Neural cell (in vitro differentiated cells): ENCODE measurements at regions not wholly inside any gene's neighbourhood (a gene's known extent, or its start where the extent isn't known, plus 50 kb on each side); places are given as distances from the start of the nearest gene placed in this dataset.

Experiments used
- H2AFZ ChIP-seq: fragments of 200-600, 300-800 bp; sonication (generic), shearing (Covaris generic); 2 replicates; pipeline ENCODE4 v1.6.0; 2014; ENCODE audit warnings: low read depth, mild to moderate bottlenecking, antibody characterized with exemption, low read length, moderate library complexity
- H3F3A ChIP-seq: fragments of 200-600 bp; shearing (Covaris generic); 2 replicates; pipeline ENCODE4 v1.6.1; 2016; ENCODE audit warnings: mild to moderate bottlenecking, moderate library complexity, mixed read lengths, antibody characterized with exemption, low read length; ENCODE audit not compliant: insufficient read depth, poor library complexity, severe bottlenecking
- H3K27ac ChIP-seq: fragments of 200-600, 300-800 bp; sonication (generic), shearing (Covaris generic); 2 replicates; pipeline ENCODE4 v1.5.1; 2014; ENCODE audit warnings: mild to moderate bottlenecking, low read length, moderate library complexity
- H3K27me3 ChIP-seq: fragments of 300-800, 200-600 bp; sonication (generic), shearing (Covaris generic); 2 replicates; pipeline ENCODE4 v1.6.0; 2014; ENCODE audit warnings: mild to moderate bottlenecking, low read depth, low read length, moderate library complexity; ENCODE audit not compliant: insufficient read depth
- H3K36me3 ChIP-seq: fragments of 300-800, 200-600 bp; sonication (generic), shearing (Covaris generic); 2 replicates; pipeline ENCODE4 v1.5.1; 2014; ENCODE audit warnings: mild to moderate bottlenecking, antibody characterized with exemption, low read length, moderate library complexity; ENCODE audit not compliant: insufficient read depth
- H3K4me2 ChIP-seq: fragments of 300-800, 200-600 bp; sonication (generic), shearing (Covaris generic); 2 replicates; pipeline ENCODE4 v1.6.0; 2014; ENCODE audit warnings: mild to moderate bottlenecking, low read length
- H3K4me3 ChIP-seq: fragments of 300-800, 200-600 bp; sonication (generic), shearing (Covaris generic); 2 replicates; pipeline ENCODE4 v1.5.1; 2014; ENCODE audit warnings: mild to moderate bottlenecking, low read length, moderate library complexity
- H3K79me2 ChIP-seq: fragments of 200-600 bp; shearing (Covaris generic); replicated peaks from 2 replicates; pipeline ENCODE4 v1.6.0; 2014; ENCODE audit warnings: mild to moderate bottlenecking, low read length, moderate library complexity; ENCODE audit not compliant: insufficient read depth
- H3K9ac ChIP-seq: fragments of 300-800, 200-600 bp; sonication (generic), shearing (Covaris generic); 2 replicates; pipeline ENCODE4 v1.6.1; 2016; ENCODE audit warnings: mild to moderate bottlenecking, low read length, mixed read lengths
- H3K9me2 ChIP-seq: fragments of 200-600 bp; shearing (Covaris generic); 2 replicates; pipeline ENCODE4 v1.6.1; 2016; ENCODE audit warnings: mild to moderate bottlenecking, low read length, mixed read lengths; ENCODE audit not compliant: insufficient read depth
- H3K9me3 ChIP-seq: fragments of 200-600, 300-800 bp; sonication (generic), shearing (Covaris generic); 2 replicates; pipeline ENCODE4 v1.6.1; 2016; ENCODE audit warnings: mild to moderate bottlenecking, mixed run types, low read length, moderate library complexity, mixed read lengths
- H4K20me1 ChIP-seq: fragments of 200-600 bp; shearing (Covaris generic); 2 replicates; pipeline ENCODE4 v1.6.1; 2016; ENCODE audit warnings: mild to moderate bottlenecking, mixed run types; ENCODE audit not compliant: insufficient read depth
- EP300 ChIP-seq: fragments of 450-650 bp; conservative IDR thresholded peaks from 2 replicates; pipeline ENCODE4 v1.6.1; 2014; ENCODE audit warnings: antibody characterized with exemption, mild to moderate bottlenecking, moderate library complexity; ENCODE audit not compliant: poor library complexity, severe bottlenecking
- EZH2 ChIP-seq: fragments of 200-600, 300-800 bp; shearing (Covaris generic), sonication (generic); IDR thresholded peaks from 2 replicates; pipeline ENCODE4 v1.6.1; 2014; ENCODE audit warnings: antibody characterized with exemption, low read length, borderline replicate concordance, mild to moderate bottlenecking; ENCODE audit not compliant: insufficient read depth, poor library complexity, severe bottlenecking
- MXI1 ChIP-seq: fragments of 450-650 bp; conservative IDR thresholded peaks from 2 replicates; pipeline ENCODE4 v1.6.1; 2014; ENCODE audit warnings: antibody characterized with exemption, mild to moderate bottlenecking; ENCODE audit not compliant: poor library complexity, severe bottlenecking
- POLR2AphosphoS5 ChIP-seq: IDR thresholded peaks from 2 replicates; pipeline ENCODE4 v1.6.1; 2012
- RAD21 ChIP-seq: fragments of 450-650 bp; conservative IDR thresholded peaks from 2 replicates; pipeline ENCODE4 v1.6.1; 2014; ENCODE audit warnings: antibody characterized with exemption, mild to moderate bottlenecking, moderate library complexity
- SMC3 ChIP-seq: fragments of 450-650 bp; conservative IDR thresholded peaks from 2 replicates; pipeline ENCODE4 v1.6.1; 2014; ENCODE audit warnings: antibody characterized with exemption, mild to moderate bottlenecking, moderate library complexity; ENCODE audit not compliant: poor library complexity
- TAF1 ChIP-seq: IDR thresholded peaks from 2 replicates; pipeline ENCODE4 v1.6.1; 2012; ENCODE audit warnings: low read depth
- TF ChIP-seq, protein P1 (sequence below): fragments of 450-650 bp; IDR thresholded peaks from 2 replicates; pipeline ENCODE4 v1.5.1; 2014; ENCODE audit warnings: antibody characterized with exemption, mild to moderate bottlenecking, moderate library complexity; ENCODE audit not compliant: poor library complexity, severe bottlenecking
- TF ChIP-seq, protein P2 (sequence below): IDR thresholded peaks from 2 replicates; pipeline ENCODE4 v1.6.1; 2012; ENCODE audit warnings: borderline replicate concordance

DNA sequence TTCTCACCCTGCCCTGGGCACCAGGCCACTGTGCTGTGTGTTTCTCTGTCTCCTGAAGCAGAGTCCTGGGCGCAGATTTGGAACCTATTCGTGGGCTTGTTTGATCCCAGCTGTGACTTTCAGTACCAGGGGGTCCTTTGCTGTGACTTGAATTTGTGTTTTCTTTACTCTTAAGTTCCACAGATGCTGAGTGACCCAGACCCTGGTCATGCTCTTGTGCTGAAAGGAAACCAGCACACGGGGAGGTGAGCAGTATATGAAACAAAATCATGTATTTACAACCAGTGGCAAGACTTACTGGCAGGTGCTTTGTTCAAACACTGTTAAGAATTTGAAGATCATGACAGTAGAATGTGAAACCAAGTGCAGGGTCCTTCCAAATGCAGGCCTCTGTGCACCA is 89.2 kb upstream of the PRSS58 start:
- Histone ChIP-seq H3K36me3 (no peaks in the 10 kb centered on the region), H3K9me3 (no peaks in the 10 kb centered on the region), H3K9ac (no peak overlapping the region), H3K4me2 (no peak overlapping the region), H3K4me3 (no peak overlapping the region), H3K79me2 (no peaks in the 10 kb centered on the region), H3K27ac (no peak overlapping the region), H4K20me1 (no peaks in the 10 kb centered on the region), H3K9me2 (no peaks in the 10 kb centered on the region), H3F3A (no peaks in the 10 kb centered on the region), H3K27me3 (no peaks in the 10 kb centered on the region), H2AFZ (no peak overlapping the region)
- TF ChIP-seq EZH2, result no peak
- TF ChIP-seq, protein P1, sequence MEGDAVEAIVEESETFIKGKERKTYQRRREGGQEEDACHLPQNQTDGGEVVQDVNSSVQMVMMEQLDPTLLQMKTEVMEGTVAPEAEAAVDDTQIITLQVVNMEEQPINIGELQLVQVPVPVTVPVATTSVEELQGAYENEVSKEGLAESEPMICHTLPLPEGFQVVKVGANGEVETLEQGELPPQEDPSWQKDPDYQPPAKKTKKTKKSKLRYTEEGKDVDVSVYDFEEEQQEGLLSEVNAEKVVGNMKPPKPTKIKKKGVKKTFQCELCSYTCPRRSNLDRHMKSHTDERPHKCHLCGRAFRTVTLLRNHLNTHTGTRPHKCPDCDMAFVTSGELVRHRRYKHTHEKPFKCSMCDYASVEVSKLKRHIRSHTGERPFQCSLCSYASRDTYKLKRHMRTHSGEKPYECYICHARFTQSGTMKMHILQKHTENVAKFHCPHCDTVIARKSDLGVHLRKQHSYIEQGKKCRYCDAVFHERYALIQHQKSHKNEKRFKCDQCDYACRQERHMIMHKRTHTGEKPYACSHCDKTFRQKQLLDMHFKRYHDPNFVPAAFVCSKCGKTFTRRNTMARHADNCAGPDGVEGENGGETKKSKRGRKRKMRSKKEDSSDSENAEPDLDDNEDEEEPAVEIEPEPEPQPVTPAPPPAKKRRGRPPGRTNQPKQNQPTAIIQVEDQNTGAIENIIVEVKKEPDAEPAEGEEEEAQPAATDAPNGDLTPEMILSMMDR, result no peak

GRCh38 chr7:142345811-142346210 is 88.0 kb upstream of the PRSS58 start:
- no peaks in the 10 kb centered on the region for H4K20me1 ChIP-seq
- H3K9me3 ChIP-seq, result no peaks in the 10 kb centered on the region
- H3K4me2 ChIP-seq, result no peak overlapping the region
- no peak overlapping the region for H3K27ac ChIP-seq
- H3K27me3 ChIP-seq, result no peaks in the 10 kb centered on the region
- no peak overlapping the region for H3K4me3 ChIP-seq
- H3K36me3 ChIP-seq, result no peaks in the 10 kb centered on the region
- no peak overlapping the region for H3K9ac ChIP-seq
- no peaks in the 10 kb centered on the region for H3F3A ChIP-seq
- no peaks in the 10 kb centered on the region for H3K79me2 ChIP-seq
- no peak for TF ChIP-seq TAF1
- no peak overlapping the region for H2AFZ ChIP-seq
- H3K9me2 ChIP-seq, result no peaks in the 10 kb centered on the region

DNA sequence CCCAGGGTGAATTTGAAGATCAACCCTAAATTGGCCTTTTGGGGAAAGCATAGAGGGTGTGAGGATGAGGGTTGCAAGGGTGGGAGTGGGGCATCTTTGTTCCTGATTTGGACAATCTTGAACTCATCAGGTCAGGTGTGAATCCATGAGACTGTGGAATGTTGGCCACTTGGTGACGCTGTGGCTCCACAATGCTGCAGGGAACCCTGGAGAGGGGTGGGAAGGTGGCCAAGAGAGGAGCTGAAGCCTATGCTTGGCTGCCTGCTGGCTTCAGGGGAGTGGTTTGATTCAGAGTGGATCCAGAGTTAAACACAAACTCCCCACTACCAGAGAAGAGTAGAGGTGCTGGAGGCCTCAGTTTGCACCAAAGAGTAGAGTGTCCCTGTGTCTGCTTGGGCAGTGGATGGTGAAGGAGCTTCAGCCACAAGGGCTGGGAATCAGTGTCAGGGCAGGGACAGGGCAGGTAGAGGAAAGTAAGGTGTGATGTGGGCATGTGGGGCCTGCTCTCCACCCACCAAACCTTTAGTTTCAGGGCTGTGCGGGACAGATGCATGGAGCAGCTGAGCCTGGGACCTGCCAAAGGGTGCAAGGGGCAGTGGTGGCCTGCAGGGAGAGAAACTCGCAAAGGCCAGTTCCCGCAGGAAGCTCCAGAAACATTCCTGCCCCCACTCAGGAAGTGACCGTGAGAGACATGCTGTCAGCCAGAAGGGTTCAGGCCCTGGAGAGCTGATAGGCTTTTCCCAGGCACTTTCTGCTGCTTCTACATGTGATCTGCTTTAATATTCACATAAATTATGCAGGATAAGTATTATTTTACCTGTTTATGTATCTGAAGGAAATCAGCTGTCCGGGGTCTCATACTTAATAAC is 81.0 kb upstream of the PRSS58 start:
- H3K27ac ChIP-seq, result no peak overlapping the region
- no peak overlapping the region for H3K4me2 ChIP-seq
- TF ChIP-seq TAF1, result no peak
- TF ChIP-seq SMC3, result no peak
- no peak for TF ChIP-seq MXI1
- TF ChIP-seq, protein P2, sequence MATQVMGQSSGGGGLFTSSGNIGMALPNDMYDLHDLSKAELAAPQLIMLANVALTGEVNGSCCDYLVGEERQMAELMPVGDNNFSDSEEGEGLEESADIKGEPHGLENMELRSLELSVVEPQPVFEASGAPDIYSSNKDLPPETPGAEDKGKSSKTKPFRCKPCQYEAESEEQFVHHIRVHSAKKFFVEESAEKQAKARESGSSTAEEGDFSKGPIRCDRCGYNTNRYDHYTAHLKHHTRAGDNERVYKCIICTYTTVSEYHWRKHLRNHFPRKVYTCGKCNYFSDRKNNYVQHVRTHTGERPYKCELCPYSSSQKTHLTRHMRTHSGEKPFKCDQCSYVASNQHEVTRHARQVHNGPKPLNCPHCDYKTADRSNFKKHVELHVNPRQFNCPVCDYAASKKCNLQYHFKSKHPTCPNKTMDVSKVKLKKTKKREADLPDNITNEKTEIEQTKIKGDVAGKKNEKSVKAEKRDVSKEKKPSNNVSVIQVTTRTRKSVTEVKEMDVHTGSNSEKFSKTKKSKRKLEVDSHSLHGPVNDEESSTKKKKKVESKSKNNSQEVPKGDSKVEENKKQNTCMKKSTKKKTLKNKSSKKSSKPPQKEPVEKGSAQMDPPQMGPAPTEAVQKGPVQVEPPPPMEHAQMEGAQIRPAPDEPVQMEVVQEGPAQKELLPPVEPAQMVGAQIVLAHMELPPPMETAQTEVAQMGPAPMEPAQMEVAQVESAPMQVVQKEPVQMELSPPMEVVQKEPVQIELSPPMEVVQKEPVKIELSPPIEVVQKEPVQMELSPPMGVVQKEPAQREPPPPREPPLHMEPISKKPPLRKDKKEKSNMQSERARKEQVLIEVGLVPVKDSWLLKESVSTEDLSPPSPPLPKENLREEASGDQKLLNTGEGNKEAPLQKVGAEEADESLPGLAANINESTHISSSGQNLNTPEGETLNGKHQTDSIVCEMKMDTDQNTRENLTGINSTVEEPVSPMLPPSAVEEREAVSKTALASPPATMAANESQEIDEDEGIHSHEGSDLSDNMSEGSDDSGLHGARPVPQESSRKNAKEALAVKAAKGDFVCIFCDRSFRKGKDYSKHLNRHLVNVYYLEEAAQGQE, result no peak
- TF ChIP-seq RAD21, result no peak
- TF ChIP-seq, protein P1, result no peak
- no peak for TF ChIP-seq EZH2
- TF ChIP-seq POLR2AphosphoS5, result no peak
- no peak for TF ChIP-seq EP300
- H3K9me2 ChIP-seq, result no peaks in the 10 kb centered on the region
- no peaks in the 10 kb centered on the region for H4K20me1 ChIP-seq
- H3K36me3 ChIP-seq, result no peaks in the 10 kb centered on the region
- no peaks in the 10 kb centered on the region for H3K79me2 ChIP-seq
- no peak overlapping the region for H3K4me3 ChIP-seq
- H2AFZ ChIP-seq, result no peak overlapping the region
- no peaks in the 10 kb centered on the region for H3K27me3 ChIP-seq
- no peak overlapping the region for H3K9ac ChIP-seq
- H3K9me3 ChIP-seq, result no peaks in the 10 kb centered on the region
- H3F3A ChIP-seq, result no peaks in the 10 kb centered on the region
